ENCODE measurements at regions not wholly inside any gene's neighbourhood (a gene's known extent, or its start where the extent isn't known, plus 50 kb on each side); places are given as distances from the start of the nearest gene placed in this dataset.

DNA sequence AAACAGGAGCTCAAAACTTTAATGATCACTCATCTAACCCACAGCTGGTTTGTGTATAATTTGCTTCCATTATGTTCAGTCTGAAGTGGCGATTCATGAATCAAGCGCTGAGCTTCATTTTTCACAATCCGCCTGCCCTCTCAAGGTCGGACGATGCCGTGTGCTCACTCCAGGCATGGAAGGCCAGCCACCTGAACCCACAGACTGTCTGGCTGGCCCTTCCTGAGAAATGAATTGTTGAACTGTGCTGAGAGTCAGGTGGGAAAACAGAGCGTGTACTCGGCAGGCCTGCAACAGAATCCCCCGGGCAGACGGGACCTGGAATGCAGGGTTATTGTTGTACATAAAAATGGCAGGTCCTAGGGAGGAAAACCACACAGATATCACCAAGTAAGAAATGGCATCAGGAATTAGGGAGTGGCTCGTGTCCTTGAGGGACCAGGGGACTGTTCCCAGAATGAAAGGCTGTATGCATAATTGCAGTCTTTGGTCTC lies 375.7 kb downstream of the IRX2 start (continued):
- TF ChIP-seq RAD21 (IDR thresholded peaks at IDR 0.05; ENCODE audit: low read depth), result no peak

DNA sequence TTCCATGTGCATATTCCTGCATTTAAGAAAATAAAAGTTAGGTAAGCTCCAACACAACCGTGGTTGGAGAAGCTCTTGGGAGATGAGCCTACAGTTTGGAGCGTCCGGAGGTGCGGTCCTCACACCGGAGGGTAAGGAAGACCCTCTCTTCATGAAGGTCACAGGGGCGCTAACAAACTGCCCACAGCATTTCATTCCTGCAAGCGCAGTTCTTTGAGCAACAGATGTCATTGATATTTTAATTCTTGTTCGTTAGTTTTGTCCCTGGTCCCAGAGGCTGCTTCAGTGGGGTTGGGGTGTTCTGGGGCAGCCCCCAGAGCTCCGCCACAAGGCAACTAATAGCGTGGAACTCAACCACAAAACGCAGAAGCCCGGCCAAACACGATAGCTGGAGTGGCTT lies 376.2 kb downstream of the IRX2 start:
- Histone ChIP-seq H3K9me2 (ENCODE audit: insufficient read depth) (no peaks in the 10 kb centered on the region), H2AFZ (ENCODE audit: low read depth, low read length, poor library complexity, severe bottlenecking) (no peak overlapping the region), H3K9me3 (ENCODE audit: control insufficient read depth in 1 of 2, insufficient read depth in 1 of 2, low read depth in 1 of 2, low read length in 2 of 2) (peaks cover 0 to 7% of the 10 kb centered on the region in 2 experiments; a peak in 2 of 4 replicates), H3K9ac (ENCODE audit: low read length) (no peak overlapping the region), H3K27me3 (ENCODE audit: insufficient read depth, low read length) (no peaks in the 10 kb centered on the region), H3K36me3 (ENCODE audit: control insufficient read depth in 1 of 2, insufficient read depth in 2 of 2, low read length in 2 of 2) (no peaks in the 10 kb centered on the region), H3K79me2 (ENCODE audit: insufficient read depth, low read length) (no peaks in the 10 kb centered on the region), H3K4me1 (ENCODE audit: control insufficient read depth in 1 of 2, insufficient read depth in 2 of 2, low read length in 2 of 2) (no peaks in the 10 kb centered on the region), H3K4me3 (replicated peaks in 1 of 2; ENCODE audit: low read depth in 1 of 2, low read length in 2 of 2) (no peak overlapping the region), H4K20me1 (ENCODE audit: insufficient read depth) (no peaks in the 10 kb centered on the region), H3K27ac (ENCODE audit: low read depth, low read length) (no peak overlapping the region), H3K4me2 (ENCODE audit: low read length) (no peak overlapping the region)
- ChIA-PET CTCF (no interaction called here), RAD21 (ENCODE audit: low non-redundant PET in 1 of 2, low total read pairs in 2 of 2, uncharacterized antibody in 2 of 2, unreplicated experiment in 2 of 2) (no interaction called here), POLR2A (no interaction called here)
- DNase-seq (ENCODE audit: low read depth, low spot score), result no peak
- intact Hi-C loops (cut with micrococcal nuclease), result no loop called here
- no TSS peak for BruUV-seq (replicated peaks)
- no peak for ATAC-seq
- TF ChIP-seq POLR2A (IDR thresholded peaks at IDR 0.05; ENCODE audit: borderline replicate concordance, extremely low read depth, insufficient read depth, insufficient read length), result no peak
- no peak for TF ChIP-seq ZBTB33 (IDR thresholded peaks at IDR 0.05; ENCODE audit: extremely low read depth, insufficient replicate concordance, low read length)
- no peak for TF ChIP-seq ELF1 (IDR thresholded peaks at IDR 0.05; ENCODE audit: borderline replicate concordance, low read depth)
- no peak for TF ChIP-seq FOSL1 (IDR thresholded peaks at IDR 0.05; ENCODE audit: low read depth)

GRCh38 chr5:2374703-2375102 lies 376.8 kb downstream of the IRX2 start:
- no peaks in the 10 kb centered on the region for H3K36me3 ChIP-seq (ENCODE audit: control insufficient read depth in 1 of 2, insufficient read depth in 2 of 2, low read length in 2 of 2)
- no peak for ATAC-seq
- H3K79me2 ChIP-seq (ENCODE audit: insufficient read depth, low read length), result no peaks in the 10 kb centered on the region
- RAD21 ChIA-PET (ENCODE audit: low non-redundant PET in 1 of 2, low total read pairs in 2 of 2, uncharacterized antibody in 2 of 2, unreplicated experiment in 2 of 2), result no interaction called here
- no peak overlapping the region for H3K27ac ChIP-seq (ENCODE audit: low read depth, low read length)
- CTCF ChIA-PET, result no interaction called here
- POLR2A ChIA-PET, result no interaction called here
- no peak overlapping the region for H3K9ac ChIP-seq (ENCODE audit: low read length)
- peaks cover 0 to 7% of the 10 kb centered on the region in 2 experiments; a peak in 2 of 4 replicates for H3K9me3 ChIP-seq (ENCODE audit: control insufficient read depth in 1 of 2, insufficient read depth in 1 of 2, low read depth in 1 of 2, low read length in 2 of 2)
- H2AFZ ChIP-seq (ENCODE audit: low read depth, low read length, poor library complexity, severe bottlenecking), result no peak overlapping the region
- BruUV-seq (replicated peaks), result no TSS peak
- no peak for DNase-seq (ENCODE audit: low read depth, low spot score)
- H3K9me2 ChIP-seq (ENCODE audit: insufficient read depth), result no peaks in the 10 kb centered on the region
- H3K4me1 ChIP-seq (ENCODE audit: control insufficient read depth in 1 of 2, insufficient read depth in 2 of 2, low read length in 2 of 2), result no peaks in the 10 kb centered on the region
- H4K20me1 ChIP-seq (ENCODE audit: insufficient read depth), result no peaks in the 10 kb centered on the region
- H3K4me3 ChIP-seq (replicated peaks in 1 of 2; ENCODE audit: low read depth in 1 of 2, low read length in 2 of 2), result no peak overlapping the region
- intact Hi-C loops (cut with micrococcal nuclease), result no loop called here
- no peaks in the 10 kb centered on the region for H3K27me3 ChIP-seq (ENCODE audit: insufficient read depth, low read length)
- H3K4me2 ChIP-seq (ENCODE audit: low read length), result no peak overlapping the region
- TF ChIP-seq YY1 (IDR thresholded peaks at IDR 0.05; ENCODE audit: extremely low read depth, insufficient replicate concordance, low read depth, low read length) (no peak), EGR1 (IDR thresholded peaks at IDR 0.05; ENCODE audit: low read depth) (no peak), SRF (IDR thresholded peaks at IDR 0.05; ENCODE audit: low read depth) (no peak), ZFX (IDR thresholded peaks at IDR 0.05) (no peak), JUND (IDR thresholded peaks at IDR 0.05) (no peak), CEBPB (IDR thresholded peaks at IDR 0.05; ENCODE audit: low read depth) (no peak), ZBTB33 (IDR thresholded peaks at IDR 0.05; ENCODE audit: extremely low read depth, insufficient replicate concordance, low read length) (no peak), CBX3 (IDR thresholded peaks at IDR 0.05; ENCODE audit: low read depth) (no peak), EZH2phosphoT487 (IDR thresholded peaks at IDR 0.05; ENCODE audit: borderline replicate concordance) (no peak), RAD21 (IDR thresholded peaks at IDR 0.05; ENCODE audit: low read depth) (no peak), ELF1 (IDR thresholded peaks at IDR 0.05; ENCODE audit: borderline replicate concordance, low read depth) (no peak), FOSL1 (IDR thresholded peaks at IDR 0.05; ENCODE audit: low read depth) (no peak), SP1 (IDR thresholded peaks at IDR 0.05; ENCODE audit: low read depth) (no peak)
- TF ChIP-seq, protein P1, sequence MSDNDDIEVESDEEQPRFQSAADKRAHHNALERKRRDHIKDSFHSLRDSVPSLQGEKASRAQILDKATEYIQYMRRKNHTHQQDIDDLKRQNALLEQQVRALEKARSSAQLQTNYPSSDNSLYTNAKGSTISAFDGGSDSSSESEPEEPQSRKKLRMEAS (IDR thresholded peaks at IDR 0.05), result no peak
- TF ChIP-seq, protein P2, sequence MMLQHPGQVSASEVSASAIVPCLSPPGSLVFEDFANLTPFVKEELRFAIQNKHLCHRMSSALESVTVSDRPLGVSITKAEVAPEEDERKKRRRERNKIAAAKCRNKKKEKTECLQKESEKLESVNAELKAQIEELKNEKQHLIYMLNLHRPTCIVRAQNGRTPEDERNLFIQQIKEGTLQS (IDR thresholded peaks at IDR 0.05), result no peak

Measured in HCT116 (cell line).